WTC11 (cell line): ENCODE measurements at regions not wholly inside any gene's neighbourhood (a gene's known extent, or its start where the extent isn't known, plus 50 kb on each side); places are given as distances from the start of the nearest gene placed in this dataset.

ENCODE experiments used
- ATF3 ChIP-seq: sonication (generic); formaldehyde crosslinking; conservative IDR thresholded peaks from 2 replicates; pipeline ENCODE4 v1.8.1; 2022; ENCODE audit warnings: mild to moderate bottlenecking, missing genetic modification reagents
- CREM ChIP-seq: sonication (generic); formaldehyde crosslinking; IDR thresholded peaks from 2 replicates; pipeline ENCODE4 v1.8.1; 2022; ENCODE audit warnings: mild to moderate bottlenecking, missing genetic modification reagents, moderate library complexity
- CTCF ChIP-seq: fragments of 200-600 bp; IDR thresholded peaks from 2 replicates; pipeline ENCODE4 v1.8.0; 2022; ENCODE audit warnings: antibody characterized with exemption
- E2F4 ChIP-seq: sonication (generic); formaldehyde crosslinking; IDR thresholded peaks from 2 replicates; pipeline ENCODE4 v1.8.1; 2022; ENCODE audit warnings: low read depth, mild to moderate bottlenecking, moderate library complexity, missing genetic modification reagents, borderline replicate concordance
- NR2C2 ChIP-seq: sonication (generic); formaldehyde crosslinking; IDR thresholded peaks from 2 replicates; pipeline ENCODE4 v1.8.0; 2022; ENCODE audit warnings: mild to moderate bottlenecking, missing genetic modification reagents
- SP1 ChIP-seq: sonication (generic); formaldehyde crosslinking; conservative IDR thresholded peaks from 2 replicates; pipeline ENCODE4 v1.8.1; 2022; ENCODE audit warnings: missing genetic modification reagents
- TEAD1 ChIP-seq: sonication (generic); formaldehyde crosslinking; IDR thresholded peaks from 2 replicates; pipeline ENCODE4 v1.8.0; 2022; ENCODE audit warnings: mild to moderate bottlenecking, missing genetic modification reagents

DNA sequence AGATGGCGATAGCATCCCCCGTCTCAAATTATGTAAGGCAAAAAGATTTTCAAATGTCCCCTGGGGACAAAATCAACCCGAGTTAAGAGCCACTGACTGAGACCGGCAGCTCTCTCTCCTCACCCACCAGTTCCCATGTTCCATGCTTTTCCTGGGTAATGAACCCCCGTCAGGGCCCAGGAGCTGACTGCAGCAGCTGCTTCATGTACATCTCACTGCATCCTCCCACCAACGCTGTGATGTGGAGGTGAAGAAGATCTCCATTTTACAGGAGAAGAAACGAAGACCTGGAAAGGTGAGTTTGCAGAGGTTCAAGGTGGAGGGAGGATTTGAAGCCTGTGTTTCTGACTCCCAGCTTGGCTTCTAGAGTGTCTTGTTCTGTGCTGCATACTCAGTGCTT lies 481.1 kb downstream of the MIAT start:
- no peak for TF ChIP-seq E2F4
- TF ChIP-seq NR2C2 (CRISPR knock-in tag): no peak
- no peak for TF ChIP-seq CTCF
- no peak for TF ChIP-seq TEAD1 (CRISPR knock-in tag)
- no peak for TF ChIP-seq ATF3 (CRISPR knock-in tag)
- no peak for TF ChIP-seq SP1 (CRISPR knock-in tag)
- TF ChIP-seq CREM (CRISPR knock-in tag): no peak
